Stimulated activated naive B cell treated with anti-CD40 and anti-IgM and Interleukin-4, amounts not matched to agents 10 μg/mL and 1 μg/mL and 100 μg/mL, for 72 hours (primary cell): ENCODE measurements at regions not wholly inside any gene's neighbourhood (a gene's known extent, or its start where the extent isn't known, plus 50 kb on each side); places are given as distances from the start of the nearest gene placed in this dataset.
A peak's percentile ranks its signal among the peaks of the same experiment; 100 is the strongest.
"Not testable (repeated sequence)": the region's sequence is repeated elsewhere in the genome, so short reads cannot be mapped to it uniquely, and the experiment has no call there.

ENCODE experiments used
- ATAC-seq, 2 donors: fragments of 150-1000 bp; cut with Tn5 transposase; replicated peaks; 2 replicates each; pipeline ENCODE4 v1.10.0; 2021; ENCODE audit warnings: moderate library complexity in 1 of 2
- DNase-seq: peaks from one replicate; pipeline ENCODE4 v3.0.0; 2021
- H3K27ac Mint-ChIP-seq: one replicate; pipeline ENCODE4 v1.8.0; 2022; ENCODE audit warnings: mild to moderate bottlenecking, mixed read lengths
- H3K27me3 Mint-ChIP-seq, 2 donors: one replicate each; pipeline ENCODE4 v1.8.0; 2022; ENCODE audit warnings: mixed read lengths in 2 of 2
- H3K36me3 Mint-ChIP-seq, 2 donors: one replicate each; pipeline ENCODE4 v1.8.0; 2022; ENCODE audit warnings: mixed read lengths in 2 of 2, mild to moderate bottlenecking in 1 of 2
- H3K4me1 Mint-ChIP-seq, 2 donors: one replicate each; pipeline ENCODE4 v1.8.0; 2022; ENCODE audit warnings: mixed read lengths in 2 of 2, mild to moderate bottlenecking in 1 of 2
- H3K4me3 Mint-ChIP-seq, 2 donors: one replicate each; pipeline ENCODE4 v1.8.0; 2022; ENCODE audit warnings: mild to moderate bottlenecking in 2 of 2, mixed read lengths in 2 of 2, moderate library complexity in 1 of 2
- H3K9me3 Mint-ChIP-seq, 2 donors: one replicate each; pipeline ENCODE4 v1.8.0; 2022; ENCODE audit warnings: mixed read lengths in 2 of 2, mild to moderate bottlenecking in 1 of 2

GRCh38 chr1:24250224-24250623 lies 63.1 kb upstream of the IFNLR1 start:
- no peaks in the 10 kb centered on the region for H3K27me3 Mint-ChIP-seq
- no peaks in the 10 kb centered on the region for H3K36me3 Mint-ChIP-seq
- no peak overlapping the region for H3K4me3 Mint-ChIP-seq
- H3K9me3 Mint-ChIP-seq = peaks cover 0 to 1% of the 10 kb centered on the region in 2 donors
- no peak overlapping the region for H3K27ac Mint-ChIP-seq
- DNase-seq (no peak), ATAC-seq (no peak)
- peaks cover 10 to 16% of the 10 kb centered on the region in 2 donors for H3K4me1 Mint-ChIP-seq

- DNase-seq = peak; percentile 8
Observed at GRCh38 chr1:24248859-24249258, 61.8 kb upstream of the IFNLR1 start.

GRCh38 chr1:24247337-24247736 lies 60.2 kb upstream of the IFNLR1 start:
- DNase-seq, H3K27ac Mint-ChIP-seq, H3K36me3 Mint-ChIP-seq, H3K27me3 Mint-ChIP-seq, H3K4me3 Mint-ChIP-seq, ATAC-seq, H3K9me3 Mint-ChIP-seq: not testable (repeated sequence)
- peaks cover 10 to 16% of the 10 kb centered on the region in 2 donors for H3K4me1 Mint-ChIP-seq

More at GRCh38 chr1:24248859-24249258, 61.8 kb upstream of the IFNLR1 start:
- peak overlapping the region; percentile 7 for H3K27ac Mint-ChIP-seq
- H3K4me1 Mint-ChIP-seq = peaks cover 10 to 16% of the 10 kb centered on the region in 2 donors
- H3K9me3 Mint-ChIP-seq = peaks cover 0 to 1% of the 10 kb centered on the region in 2 donors
- no peak overlapping the region for H3K4me3 Mint-ChIP-seq
- no peaks in the 10 kb centered on the region for H3K36me3 Mint-ChIP-seq
- H3K27me3 Mint-ChIP-seq = no peaks in the 10 kb centered on the region
- ATAC-seq = peak; percentile 80 to 82

- peak overlapping the region; percentile 28 for H3K27ac Mint-ChIP-seq
- H3K27me3 Mint-ChIP-seq = peaks cover 6 to 7% of the 10 kb centered on the region in 2 donors
Observed at GRCh38 chr1:24244519-24245268, 57.6 kb upstream of the IFNLR1 start.

GRCh38 chr1:24237750-24238395 lies 50.8 kb upstream of the IFNLR1 start:
- Mint-ChIP-seq H3K9me3 (peaks cover 0 to 6% of the 10 kb centered on the region in 2 donors), H3K36me3 (peaks cover 0 to 1% of the 10 kb centered on the region in 2 donors), H3K27ac (no peak overlapping the region), H3K27me3 (peaks cover 21 to 39% of the 10 kb centered on the region in 2 donors), H3K4me3 (no peak overlapping the region), H3K4me1 (peaks cover 7 to 14% of the 10 kb centered on the region in 2 donors)
- ATAC-seq (no peak), DNase-seq (no peak)

More at GRCh38 chr1:24244519-24245268, 57.6 kb upstream of the IFNLR1 start:
- DNase-seq (no peak), ATAC-seq (no peak)
- Mint-ChIP-seq H3K4me1 (peaks cover 9 to 14% of the 10 kb centered on the region in 2 donors), H3K9me3 (peaks cover 0 to 5% of the 10 kb centered on the region in 2 donors), H3K36me3 (no peaks in the 10 kb centered on the region), H3K4me3 (no peak overlapping the region)

GRCh38 chr1:24236789-24237371 lies 49.8 kb upstream of the IFNLR1 start:
- Mint-ChIP-seq H3K9me3 (peaks cover 0 to 6% of the 10 kb centered on the region in 2 donors), H3K4me1 (peaks cover 7 to 14% of the 10 kb centered on the region in 2 donors), H3K27ac (no peak overlapping the region), H3K27me3 (peaks cover 17 to 41% of the 10 kb centered on the region in 2 donors), H3K4me3 (no peak overlapping the region), H3K36me3 (peaks cover 0 to 1% of the 10 kb centered on the region in 2 donors)
- DNase-seq = no peak
- ATAC-seq = no peak
